HT1080 (cell line): ENCODE measurements at regions not wholly inside any gene's neighbourhood (a gene's known extent, or its start where the extent isn't known, plus 50 kb on each side); places are given as distances from the start of the nearest gene placed in this dataset.
"Not testable (repeated sequence)": the region's sequence is repeated elsewhere in the genome, so short reads cannot be mapped to it uniquely, and the experiment has no call there.

ENCODE experiments used
- DNase-seq: peaks from one replicate; pipeline ENCODE4 v3.0.0-alpha.2; 2015; ENCODE audit warnings: low read depth

DNA sequence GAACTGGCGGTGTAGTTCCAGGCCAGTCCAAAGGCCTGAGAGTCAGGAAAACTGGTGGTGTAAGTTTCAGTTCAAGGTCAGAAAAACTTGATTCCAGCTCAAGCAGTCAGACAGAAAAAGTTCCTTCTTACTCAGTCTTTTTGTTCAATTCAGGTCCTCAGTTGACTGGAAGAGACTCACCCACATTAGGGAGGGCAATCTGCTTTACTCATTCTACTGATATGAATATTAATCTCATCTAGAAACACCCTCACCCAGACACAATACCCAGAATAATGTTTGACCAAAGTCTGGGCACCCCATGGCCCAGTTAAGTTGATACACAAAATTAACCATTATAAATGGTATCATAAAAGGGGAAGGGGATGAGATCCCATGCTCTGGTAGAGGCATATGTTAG lies 50.1 kb upstream of the LTA4H start:
- DNase-seq = no peak

- not testable (repeated sequence) for DNase-seq
These were observed 50.8 kb upstream of the LTA4H start for GRCh38 chr12:96086190-96086589.

GRCh38 chr12:96091833-96092232 lies 56.4 kb upstream of the LTA4H start:
- DNase-seq = peak; percentile 56

DNA sequence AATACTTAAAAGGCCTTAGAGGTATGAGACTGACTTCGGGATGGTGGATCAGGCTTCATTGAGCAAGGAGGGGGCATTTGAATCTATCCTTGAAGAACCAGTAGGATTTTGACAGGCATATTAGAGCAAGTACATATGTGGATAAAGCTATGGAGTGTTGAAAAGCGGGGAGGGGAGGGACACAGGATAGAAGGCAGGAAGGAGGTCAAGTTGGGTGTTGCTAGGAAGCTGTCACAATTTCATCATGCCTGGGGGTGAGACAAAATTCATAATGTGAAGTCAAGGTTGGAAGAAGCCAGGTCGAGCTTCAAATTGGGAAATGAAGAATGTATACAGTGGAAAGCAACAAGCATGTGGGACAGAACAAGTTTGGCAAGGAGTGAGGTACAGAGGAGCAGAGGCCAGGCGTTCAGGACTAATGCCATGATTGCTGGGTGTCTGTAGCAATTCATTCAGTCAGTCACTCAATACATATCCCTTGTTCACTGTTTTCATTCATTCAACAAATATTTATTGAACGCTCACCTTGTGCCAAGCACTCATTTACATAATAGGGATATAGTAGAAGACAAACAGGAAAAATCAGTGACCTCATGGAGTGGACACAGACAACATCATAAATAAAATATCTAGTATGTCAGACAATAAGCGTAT lies 58.3 kb upstream of the LTA4H start:
- no peak for DNase-seq

GRCh38 chr12:96094201-96094600 lies 58.8 kb upstream of the LTA4H start:
- peak; percentile 79 for DNase-seq

GRCh38 chr12:96098631-96099030 lies 63.2 kb upstream of the LTA4H start:
- no peak for DNase-seq

DNA sequence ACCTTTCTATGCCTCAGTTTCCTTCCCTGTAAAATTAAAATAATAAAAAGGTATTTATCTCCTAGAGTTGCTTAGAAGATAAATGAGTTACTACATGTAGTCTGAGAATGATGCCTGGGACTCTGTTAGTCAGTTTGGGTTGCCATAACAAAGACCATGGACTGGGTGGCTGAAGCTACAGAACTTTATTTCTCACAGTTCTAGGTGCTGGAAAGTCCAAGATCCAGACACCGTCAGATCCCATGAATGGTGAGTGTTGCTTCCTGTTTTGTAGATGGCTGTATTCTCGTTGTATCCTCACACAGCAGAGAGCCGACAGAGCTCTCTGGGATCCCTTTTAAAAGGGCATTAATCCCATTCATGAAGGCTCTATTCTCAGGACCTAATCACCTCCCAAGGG lies 64.0 kb upstream of the LTA4H start:
- no peak for DNase-seq

DNA sequence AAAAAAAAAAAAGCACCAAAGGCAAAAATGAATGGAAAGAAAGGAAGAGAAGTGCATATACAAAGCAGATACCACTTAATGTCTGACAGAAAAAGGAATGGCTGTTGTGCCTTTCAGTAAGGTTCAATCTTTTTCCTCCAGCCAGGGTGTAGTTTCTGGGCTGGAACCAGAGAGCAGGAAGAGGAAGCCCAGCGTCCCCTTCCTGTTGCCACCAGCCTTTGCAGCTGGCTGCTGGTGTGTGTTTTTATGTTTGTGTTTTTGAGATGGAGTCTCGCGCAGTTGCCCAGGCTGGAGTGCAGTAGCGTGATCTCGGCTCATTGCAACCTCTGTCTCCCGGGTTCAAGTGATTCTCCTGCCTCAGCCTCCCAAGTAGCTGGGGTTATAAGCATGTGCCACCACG lies 64.6 kb upstream of the LTA4H start:
- DNase-seq = no peak

DNA sequence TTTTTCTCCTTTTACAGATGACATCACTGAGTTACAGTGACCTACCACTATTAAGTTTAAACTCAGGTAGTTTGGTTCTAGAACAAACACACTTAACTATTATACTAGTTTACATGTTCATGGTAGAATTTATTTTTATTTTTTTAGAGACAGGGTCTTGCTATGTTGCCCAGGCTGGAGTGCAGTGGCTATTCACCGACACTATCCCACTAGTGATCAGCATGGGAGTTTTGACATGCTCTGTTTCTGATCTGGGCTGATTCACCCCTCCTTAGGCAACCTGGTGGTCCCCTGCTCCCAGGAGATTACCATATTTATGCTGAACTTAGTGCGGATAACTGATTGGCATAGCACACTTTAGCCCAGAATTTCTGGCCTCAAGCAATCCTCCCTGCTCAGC lies 66.4 kb upstream of the LTA4H start:
- DNase-seq = no peak

GRCh38 chr12:96103067-96103644 lies 67.8 kb upstream of the LTA4H start:
- no peak for DNase-seq

- no peak for DNase-seq
These were observed 69.2 kb upstream of the LTA4H start for GRCh38 chr12:96104566-96104965.

DNA sequence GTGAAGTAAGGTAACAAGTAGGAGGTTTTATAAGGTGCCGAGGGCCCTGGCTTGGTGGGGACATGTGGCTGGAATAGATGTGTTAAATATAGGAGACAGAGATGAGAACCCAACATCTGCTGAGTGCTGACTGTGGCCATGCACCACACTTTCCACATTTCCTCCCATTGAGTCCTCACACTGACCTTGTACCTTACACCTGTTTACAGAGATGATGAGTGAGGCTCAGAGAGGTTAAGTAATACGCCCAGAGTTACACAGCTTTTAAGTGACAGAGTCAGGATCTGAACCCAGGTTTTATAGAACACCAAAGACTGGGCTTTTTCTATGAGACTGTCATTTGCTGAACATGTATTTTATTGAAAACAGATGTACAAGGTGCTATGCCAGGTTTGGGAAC lies 70.8 kb upstream of the LTA4H start:
- no peak for DNase-seq

GRCh38 chr12:96107236-96107635 lies 71.8 kb upstream of the LTA4H start:
- no peak for DNase-seq

GRCh38 chr12:96108321-96108720 lies 72.9 kb upstream of the LTA4H start:
- peak; percentile 34 for DNase-seq

GRCh38 chr12:96108941-96109340 lies 73.6 kb upstream of the LTA4H start:
- DNase-seq = not testable (repeated sequence)

GRCh38 chr12:96112733-96113132 lies 77.3 kb upstream of the LTA4H start:
- DNase-seq = no peak

DNA sequence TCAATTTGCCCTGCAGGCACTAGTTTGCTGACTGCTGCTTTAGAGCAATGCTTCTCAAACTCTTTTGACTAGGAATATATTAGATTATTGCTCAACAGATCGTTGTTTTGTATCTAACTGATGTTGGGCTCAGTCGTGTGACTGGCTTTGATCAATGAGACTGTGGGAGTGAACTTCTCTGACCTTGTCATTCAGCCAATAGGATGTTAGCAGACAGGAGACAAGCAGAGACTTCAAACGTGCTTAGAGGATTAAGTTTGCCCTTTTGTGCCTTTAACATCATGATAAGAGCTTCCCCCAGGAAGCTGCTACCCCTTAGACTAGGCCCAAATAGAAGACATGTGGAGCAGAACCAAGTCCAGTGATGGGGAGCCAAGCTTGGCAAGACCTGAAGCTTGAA lies 76.7 kb upstream of the ELK3 start:
- no peak for DNase-seq

GRCh38 chr12:96120359-96121100 lies 73.6 kb upstream of the ELK3 start:
- DNase-seq = no peak

DNA sequence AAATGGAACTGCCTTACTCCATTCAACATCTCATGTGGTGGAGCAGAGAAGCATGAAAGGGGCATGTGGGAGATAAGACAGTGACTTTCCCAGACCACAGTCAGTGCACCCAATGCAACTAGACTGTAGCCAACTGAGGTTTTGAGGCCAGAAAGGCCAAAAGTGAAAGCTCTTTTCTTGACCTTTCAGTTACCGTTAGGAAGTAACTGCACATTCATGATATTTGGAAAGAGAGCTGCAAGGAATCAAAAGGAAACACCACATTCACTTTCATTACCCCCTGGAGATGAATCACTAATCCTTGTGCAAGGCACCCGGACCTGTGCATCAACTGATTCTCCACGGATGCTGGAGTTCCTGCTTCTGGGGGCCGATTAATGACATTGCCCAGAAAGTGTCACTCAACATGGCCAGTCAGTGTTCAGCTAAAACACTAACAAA lies 72.9 kb upstream of the ELK3 start:
- peak; percentile 48 for DNase-seq

- not testable (repeated sequence) for DNase-seq
These were observed 65.9 kb upstream of the ELK3 start for GRCh38 chr12:96128292-96128691.

- DNase-seq = no peak
These were observed 63.6 kb upstream of the ELK3 start for GRCh38 chr12:96130396-96131059.

DNA sequence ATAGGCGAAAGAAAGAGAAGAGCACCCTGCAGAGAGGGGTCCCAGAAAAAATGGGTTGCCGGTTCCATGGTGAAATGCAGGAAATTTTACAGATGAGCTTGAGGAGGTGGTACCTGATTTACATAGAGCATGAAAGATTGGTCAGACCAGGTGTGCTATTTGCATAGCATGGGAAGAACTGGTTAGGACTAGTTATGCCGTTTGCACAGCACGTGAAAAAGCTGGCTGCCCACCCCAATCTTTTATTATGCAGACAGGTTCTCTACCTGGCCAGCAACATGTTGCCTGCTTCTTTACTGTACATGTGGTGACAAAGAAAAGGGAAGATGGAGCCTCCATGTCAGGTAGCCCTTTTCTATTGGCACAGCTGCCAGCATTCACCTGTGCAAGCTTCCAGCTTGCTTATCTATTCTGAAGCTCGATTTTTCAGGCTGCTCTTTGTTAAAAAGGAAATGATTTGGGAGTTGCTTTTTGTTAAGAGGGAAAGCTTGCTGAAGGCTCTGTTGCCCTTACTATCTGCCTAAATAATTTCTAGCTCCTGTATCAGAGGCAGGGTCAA lies 62.9 kb upstream of the ELK3 start:
- DNase-seq = no peak
